Liver (tissue), 3 donors: ENCODE measurements at regions not wholly inside any gene's neighbourhood (a gene's known extent, or its start where the extent isn't known, plus 50 kb on each side); places are given as distances from the start of the nearest gene placed in this dataset.

Experiments used
- ATF3 ChIP-seq: IDR thresholded peaks from 2 replicates; pipeline ENCODE4 v1.6.1; 2016; ENCODE audit warnings: antibody characterized with exemption
- CTCF ChIP-seq: fragments of 150-350 bp; IDR thresholded peaks from 2 replicates; pipeline ENCODE4 v1.5.1; 2017; ENCODE audit warnings: improper control_type of control experiment, low read depth, low read length; ENCODE audit not compliant: missing input control
- EGR1 ChIP-seq, 2 donors: IDR thresholded peaks; 2 replicates each; pipeline ENCODE4 v1.6.1; 2016 to 2018; ENCODE audit warnings: antibody characterized with exemption in 2 of 2, low read depth in 2 of 2
- FOXA1 ChIP-seq: IDR thresholded peaks from 2 replicates; pipeline ENCODE4 v1.6.1; 2016; ENCODE audit warnings: antibody characterized with exemption
- GABPA ChIP-seq, 2 donors: IDR thresholded peaks in 1 of 2; conservative IDR thresholded peaks in 1 of 2; 2 replicates each; pipeline ENCODE4 v1.6.1; 2016; ENCODE audit warnings: antibody characterized with exemption in 2 of 2, mild to moderate bottlenecking in 1 of 2, moderate library complexity in 1 of 2
- HNF4G ChIP-seq: IDR thresholded peaks from 2 replicates; pipeline ENCODE4 v1.6.1; 2016; ENCODE audit warnings: antibody characterized with exemption
- MAX ChIP-seq: IDR thresholded peaks from 2 replicates; pipeline ENCODE4 v1.6.1; 2016; ENCODE audit warnings: antibody characterized with exemption
- RAD21 ChIP-seq, 2 donors: IDR thresholded peaks; 2 replicates each; pipeline ENCODE4 v1.6.1; 2016; ENCODE audit warnings: antibody characterized with exemption in 2 of 2, mild to moderate bottlenecking in 2 of 2
- REST ChIP-seq: IDR thresholded peaks from 2 replicates; pipeline ENCODE4 v1.6.1; 2016; ENCODE audit warnings: antibody characterized with exemption, mild to moderate bottlenecking
- TAF1 ChIP-seq: conservative IDR thresholded peaks from 2 replicates; pipeline ENCODE4 v1.6.1; 2016; ENCODE audit warnings: antibody characterized with exemption, mild to moderate bottlenecking
- YY1 ChIP-seq: IDR thresholded peaks from 2 replicates; pipeline ENCODE4 v1.6.1; 2016; ENCODE audit warnings: antibody characterized with exemption, mild to moderate bottlenecking
- donor health status: healthy.
- donor health status: healthy.

- TF ChIP-seq CTCF = no peak
- no peak for TF ChIP-seq MAX
- TF ChIP-seq HNF4G = no peak
- no peak for TF ChIP-seq TAF1
- TF ChIP-seq ATF3 = no peak
- TF ChIP-seq FOXA1 = no peak
- no peak for TF ChIP-seq EGR1 (IDR thresholded peaks at IDR 0.05; ENCODE audit: low read depth in 2 of 2)
- TF ChIP-seq REST = no peak
- no peak for TF ChIP-seq YY1
- TF ChIP-seq GABPA (IDR thresholded peaks at IDR 0.05 in 1 of 2, conservative IDR thresholded peaks at IDR 0.05 in 1 of 2) = no peak
- TF ChIP-seq RAD21 (IDR thresholded peaks at IDR 0.05) = no peak
Observed at GRCh38 chr5:3391210-3391609, 204.4 kb upstream of the IRX1 start.
